Gastrocnemius medialis (tissue), 4 donors: ENCODE measurements at regions not wholly inside any gene's neighbourhood (a gene's known extent, or its start where the extent isn't known, plus 50 kb on each side); places are given as distances from the start of the nearest gene placed in this dataset.

Experiments used
- CTCF ChIP-seq, 5 experiments: fragments of 450-650 bp in 3 of 5; fragments of 200-600 bp in 2 of 5; sonication (generic) in 2 of 5; IDR thresholded peaks in 4 of 5; conservative IDR thresholded peaks in 1 of 5; 1 replicate in 4 of 5; 2 replicates in 1 of 5; pipeline ENCODE4 v1.5.1; 2016 to 2019; ENCODE audit warnings: antibody characterized with exemption in 5 of 5, mild to moderate bottlenecking in 3 of 5, moderate library complexity in 3 of 5
- POLR2A ChIP-seq, 2 donors: fragments of 450-650 bp; IDR thresholded peaks; one replicate each; pipeline ENCODE4 v1.6.1; 2017; ENCODE audit warnings: antibody characterized with exemption in 2 of 2, mild to moderate bottlenecking in 2 of 2, moderate library complexity in 2 of 2

GRCh38 chrX:4238916-4239315, 525.5 kb upstream of the PRKX start:
- TF ChIP-seq CTCF (IDR thresholded peaks at IDR 0.05 in 4 of 5, conservative IDR thresholded peaks at IDR 0.05 in 1 of 5) (no peak), POLR2A (IDR thresholded peaks at IDR 0.05) (no peak)
